Left ventricle myocardium inferior (tissue), 1 donor: ENCODE measurements at regions not wholly inside any gene's neighbourhood (a gene's known extent, or its start where the extent isn't known, plus 50 kb on each side); places are given as distances from the start of the nearest gene placed in this dataset.

Experiments
- DNase-seq: peaks from one replicate; pipeline ENCODE4 v3.0.0-alpha.2; 2020
- H3K27ac ChIP-seq: fragments of 200-600 bp; replicated peaks from 2 replicates; pipeline ENCODE4 v1.8.0; 2021
- H3K27me3 ChIP-seq: fragments of 200-600 bp; 2 replicates; pipeline ENCODE4 v1.8.0; 2021; ENCODE audit warnings: low read depth
- H3K36me3 ChIP-seq: fragments of 200-600 bp; 2 replicates; pipeline ENCODE4 v1.8.0; 2021
- H3K4me1 ChIP-seq: fragments of 200-600 bp; 2 replicates; pipeline ENCODE4 v1.8.0; 2021
- H3K4me3 ChIP-seq: fragments of 200-600 bp; 2 replicates; pipeline ENCODE4 v1.8.0; 2021; ENCODE audit warnings: mild to moderate bottlenecking, moderate library complexity
- H3K9me3 ChIP-seq: fragments of 200-600 bp; replicated peaks from 2 replicates; pipeline ENCODE4 v1.8.0; 2021
- CTCF ChIP-seq: fragments of 200-600 bp; IDR thresholded peaks from 2 replicates; pipeline ENCODE4 v1.8.0; 2021; ENCODE audit warnings: antibody characterized with exemption, mild to moderate bottlenecking, borderline replicate concordance
- intact Hi-C: fragments of 100-400 bp; cut with micrococcal nuclease; formaldehyde crosslinking; loops from one replicate; pipeline ENCODE4 v1.11.0; 2022
- donor health status: DM: no; HTN: yes; CAD: no; lungs with severe emphysema.

- Histone ChIP-seq H3K4me3 (no peak overlapping the region), H3K4me1 (no peaks in the 10 kb centered on the region), H3K27me3 (no peaks in the 10 kb centered on the region), H3K27ac (no peak overlapping the region), H3K9me3 (no peaks in the 10 kb centered on the region), H3K36me3 (no peaks in the 10 kb centered on the region)
- DNase-seq = no peak
- intact Hi-C loops = no loop called here
- no peak for TF ChIP-seq CTCF
These were observed 95.7 kb upstream of the FRMPD4 start for GRCh38 chrX:12042615-12043014.

- Histone ChIP-seq H3K4me1 (no peaks in the 10 kb centered on the region), H3K4me3 (no peak overlapping the region), H3K27ac (no peak overlapping the region), H3K27me3 (no peaks in the 10 kb centered on the region), H3K9me3 (peaks cover 6% of the 10 kb centered on the region), H3K36me3 (no peaks in the 10 kb centered on the region)
- no peak for TF ChIP-seq CTCF
- no peak for DNase-seq
- intact Hi-C loops = no loop called here
These were observed 86.2 kb upstream of the FRMPD4 start for GRCh38 chrX:12052109-12052508.

GRCh38 chrX:12058087-12058486, 80.2 kb upstream of the FRMPD4 start:
- Histone ChIP-seq H3K27ac (no peak overlapping the region), H3K4me3 (no peak overlapping the region), H3K4me1 (no peaks in the 10 kb centered on the region), H3K27me3 (no peaks in the 10 kb centered on the region), H3K9me3 (no peaks in the 10 kb centered on the region), H3K36me3 (no peaks in the 10 kb centered on the region)
- TF ChIP-seq CTCF = no peak
- intact Hi-C loops = no loop called here
- no peak for DNase-seq

GRCh38 chrX:12060489-12061260, 77.6 kb upstream of the FRMPD4 start:
- no peak overlapping the region for H3K4me3 ChIP-seq
- H3K9me3 ChIP-seq = no peaks in the 10 kb centered on the region
- intact Hi-C loops = no loop called here
- no peaks in the 10 kb centered on the region for H3K4me1 ChIP-seq
- H3K36me3 ChIP-seq = no peaks in the 10 kb centered on the region
- no peak overlapping the region for H3K27ac ChIP-seq
- DNase-seq = no peak
- H3K27me3 ChIP-seq = no peaks in the 10 kb centered on the region
- no peak for TF ChIP-seq CTCF

GRCh38 chrX:12065251-12065650, 73.0 kb upstream of the FRMPD4 start:
- Histone ChIP-seq H3K4me1 (no peaks in the 10 kb centered on the region), H3K27ac (no peak overlapping the region), H3K4me3 (no peak overlapping the region), H3K9me3 (no peaks in the 10 kb centered on the region), H3K36me3 (no peaks in the 10 kb centered on the region), H3K27me3 (no peaks in the 10 kb centered on the region)
- intact Hi-C loops = no loop called here
- no peak for TF ChIP-seq CTCF
- DNase-seq = no peak
